HG03565 (cell line): ENCODE measurements at regions not wholly inside any gene's neighbourhood (a gene's known extent, or its start where the extent isn't known, plus 50 kb on each side); places are given as distances from the start of the nearest gene placed in this dataset.

ENCODE experiments used
- ATAC-seq: cut with Tn5 transposase; IDR thresholded peaks from one replicate; pipeline ENCODE4 v1.9.1; 2021; ENCODE audit warnings: mild to moderate bottlenecking, moderate library complexity; ENCODE audit not compliant: unreplicated experiment

- ATAC-seq = no peak
These were observed 269.8 kb downstream of the CDC5L start for GRCh38 chr6:44657206-44657819.

GRCh38 chr6:44658571-44658970 lies 271.1 kb downstream of the CDC5L start:
- ATAC-seq = no peak

DNA sequence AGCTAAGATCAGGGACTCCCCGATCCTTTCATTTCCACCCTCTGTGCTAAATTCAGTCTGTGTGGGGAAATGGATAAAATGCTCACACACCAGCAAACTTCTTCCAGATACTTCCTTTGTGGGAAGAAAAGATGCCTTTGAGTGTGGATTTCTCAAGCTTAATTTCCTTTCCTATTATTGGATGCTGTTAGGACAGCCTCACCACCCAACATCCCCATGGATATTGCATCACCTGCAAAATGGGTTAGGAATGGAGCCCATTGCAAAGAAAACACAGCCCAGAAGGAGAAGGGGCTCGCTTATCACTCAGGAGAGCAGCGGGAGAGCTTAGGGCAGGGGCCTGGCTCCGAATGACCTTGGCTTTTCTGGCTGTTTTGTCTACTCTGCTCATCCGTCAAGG lies 272.2 kb downstream of the CDC5L start:
- no peak for ATAC-seq

DNA sequence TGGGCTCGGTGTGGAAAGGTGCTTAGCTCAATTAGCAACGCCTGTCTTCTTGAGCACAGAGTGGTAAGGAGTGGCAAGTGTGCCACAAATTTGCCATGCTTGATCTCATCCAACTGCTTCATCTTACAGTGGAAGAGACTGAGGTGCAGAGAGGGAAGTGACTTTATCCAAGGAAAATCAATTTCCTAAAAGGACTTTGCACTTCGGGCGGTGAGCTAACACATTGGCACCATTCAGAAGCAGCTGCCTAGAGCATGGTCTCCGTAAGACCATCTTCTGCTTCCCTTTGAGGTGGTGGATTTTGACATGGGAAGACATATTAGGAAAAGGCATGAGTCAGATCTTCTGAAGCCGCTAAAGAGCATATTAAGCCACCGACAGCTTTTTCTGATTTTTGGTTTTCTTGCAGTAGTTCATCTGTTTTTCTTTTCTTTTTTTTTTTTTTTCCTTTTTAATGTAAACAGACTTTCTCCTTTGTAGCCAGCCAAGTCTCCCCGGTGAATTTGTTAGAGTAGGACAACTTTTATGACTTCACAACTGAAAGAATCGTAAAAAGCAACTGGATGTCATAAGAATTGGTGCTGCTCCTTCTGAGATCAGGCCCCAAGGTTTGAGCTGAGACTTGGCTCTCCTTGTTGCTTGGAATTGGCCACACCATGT lies 273.2 kb downstream of the CDC5L start:
- no peak for ATAC-seq

GRCh38 chr6:44661221-44662008 lies 273.9 kb downstream of the CDC5L start:
- ATAC-seq = no peak

DNA sequence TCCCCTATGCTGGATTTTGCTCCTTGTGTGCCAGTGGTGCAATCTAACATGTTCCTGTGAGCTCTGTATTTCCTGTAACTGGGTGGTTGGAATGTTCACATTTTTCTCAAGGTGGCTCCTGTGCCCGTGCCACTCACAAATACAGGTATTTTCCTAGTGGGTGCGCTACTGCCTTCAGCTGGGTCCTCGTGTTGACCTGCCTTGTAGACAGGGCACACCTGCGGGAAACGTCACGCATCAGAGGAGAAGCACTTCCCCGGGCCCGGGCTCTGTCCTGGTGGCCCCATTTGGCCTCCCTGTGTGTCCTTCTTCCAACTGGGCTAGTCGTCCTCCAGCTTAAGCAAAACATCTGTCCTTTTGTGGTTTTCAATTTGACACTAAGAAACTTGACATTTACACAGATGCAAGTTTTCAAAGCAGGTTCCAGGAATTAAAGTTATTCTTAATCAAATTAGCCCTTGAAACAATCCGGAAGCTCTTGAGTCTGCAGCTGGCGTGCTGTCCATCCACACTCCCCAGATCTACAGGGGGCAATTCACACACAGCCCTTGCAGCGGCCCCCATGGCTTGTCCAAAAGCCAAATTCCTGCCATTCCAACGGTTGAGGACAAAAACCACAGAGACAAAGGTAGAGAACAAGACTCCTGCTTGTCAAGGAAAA lies 275.1 kb downstream of the CDC5L start:
- ATAC-seq = no peak

GRCh38 chr6:44663860-44664634 lies 276.5 kb downstream of the CDC5L start:
- ATAC-seq = no peak

GRCh38 chr6:44664716-44665115 lies 277.2 kb downstream of the CDC5L start:
- ATAC-seq = no peak

DNA sequence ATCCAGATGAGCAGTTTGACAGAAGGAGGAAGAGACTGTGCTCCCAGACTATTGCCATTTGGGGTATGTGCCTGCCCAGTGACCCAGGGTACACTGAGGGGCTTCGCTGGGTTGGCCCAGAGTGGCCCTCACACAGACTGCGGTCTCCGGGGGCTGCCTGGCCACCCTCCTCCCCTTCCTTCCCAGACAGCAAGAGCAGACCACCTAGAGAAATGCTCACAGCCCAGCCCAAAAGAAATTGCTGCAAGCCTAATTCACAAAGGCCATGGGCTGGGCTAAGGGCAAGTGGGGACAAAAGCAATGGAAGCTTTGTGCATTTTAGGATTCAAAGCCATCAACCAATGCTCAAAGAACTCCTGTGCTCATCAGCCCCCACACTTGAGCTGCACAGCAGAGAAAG lies 277.6 kb downstream of the CDC5L start:
- no peak for ATAC-seq

- ATAC-seq = no peak
These were observed 278.2 kb downstream of the CDC5L start for GRCh38 chr6:44665683-44666082.

DNA sequence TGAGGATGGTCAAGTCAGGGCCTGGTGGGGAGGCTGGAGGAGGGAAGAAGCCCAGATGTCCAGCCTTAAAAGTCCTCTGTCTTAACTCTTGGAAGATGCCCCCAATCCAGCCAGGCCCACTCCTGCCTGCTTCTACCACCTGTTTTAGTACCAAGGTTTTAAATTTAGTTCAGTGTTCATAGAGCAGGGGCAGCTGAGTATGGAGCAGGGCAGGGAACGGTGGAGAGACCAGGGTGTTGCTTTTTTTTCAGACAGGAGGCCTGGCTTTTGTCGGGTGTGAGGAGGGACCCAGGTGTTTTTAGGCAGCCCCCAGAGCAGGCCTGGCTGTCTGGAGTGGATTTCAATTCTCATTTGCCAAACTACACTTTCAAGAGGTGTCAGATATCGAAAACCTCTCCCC lies 278.8 kb downstream of the CDC5L start:
- ATAC-seq = no peak

DNA sequence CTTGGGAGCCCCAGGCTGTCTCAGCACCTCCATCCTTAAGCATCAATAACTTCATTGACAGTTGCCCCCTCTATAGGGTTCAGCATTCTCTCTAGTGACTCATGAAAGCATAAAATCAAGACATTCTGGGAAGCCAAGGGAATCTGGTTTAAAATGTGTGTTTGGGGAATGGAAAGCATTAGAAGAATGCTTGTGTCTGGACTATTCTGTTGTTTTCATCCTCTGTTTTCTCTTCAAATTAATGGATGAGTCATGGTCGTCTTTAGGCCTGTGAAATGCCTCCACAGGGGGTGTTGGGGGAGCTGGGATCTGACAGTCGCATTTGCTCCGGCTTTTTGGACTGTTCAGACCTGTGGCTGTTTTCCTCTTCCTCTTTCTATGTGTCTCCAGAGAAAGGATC lies 279.7 kb downstream of the CDC5L start:
- no peak for ATAC-seq

- ATAC-seq = no peak
These were observed 280.3 kb downstream of the CDC5L start for GRCh38 chr6:44667668-44668390.

DNA sequence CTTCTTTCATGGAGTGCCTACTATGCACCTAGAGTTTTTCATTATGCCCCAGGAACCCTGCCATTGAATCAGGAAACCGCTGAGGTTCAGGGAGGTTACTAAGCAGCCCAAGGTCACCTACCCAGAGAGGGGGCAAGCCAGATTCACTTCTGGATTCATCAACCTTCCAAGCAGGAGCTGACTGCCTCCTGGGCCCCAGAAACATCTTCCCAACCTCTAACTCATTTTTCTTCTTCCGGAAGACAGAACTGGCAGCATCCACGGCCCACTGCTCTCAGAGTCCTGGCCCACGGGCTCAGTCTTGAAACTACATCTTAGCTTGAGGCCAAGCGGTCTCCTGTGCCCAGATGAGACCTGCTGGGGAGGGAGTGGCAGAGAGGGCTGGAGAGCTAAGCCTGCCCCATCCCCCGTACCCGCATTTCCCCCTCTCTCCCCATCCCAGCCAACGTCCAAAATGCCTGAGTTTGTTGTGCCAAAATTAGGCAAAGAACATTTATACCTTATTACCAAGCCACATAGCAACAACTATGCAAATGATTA lies 281.0 kb downstream of the CDC5L start:
- no peak for ATAC-seq

- ATAC-seq = no peak
These were observed 281.7 kb downstream of the CDC5L start for GRCh38 chr6:44668976-44669934.

GRCh38 chr6:44670146-44670545 lies 282.6 kb downstream of the CDC5L start:
- no peak for ATAC-seq

DNA sequence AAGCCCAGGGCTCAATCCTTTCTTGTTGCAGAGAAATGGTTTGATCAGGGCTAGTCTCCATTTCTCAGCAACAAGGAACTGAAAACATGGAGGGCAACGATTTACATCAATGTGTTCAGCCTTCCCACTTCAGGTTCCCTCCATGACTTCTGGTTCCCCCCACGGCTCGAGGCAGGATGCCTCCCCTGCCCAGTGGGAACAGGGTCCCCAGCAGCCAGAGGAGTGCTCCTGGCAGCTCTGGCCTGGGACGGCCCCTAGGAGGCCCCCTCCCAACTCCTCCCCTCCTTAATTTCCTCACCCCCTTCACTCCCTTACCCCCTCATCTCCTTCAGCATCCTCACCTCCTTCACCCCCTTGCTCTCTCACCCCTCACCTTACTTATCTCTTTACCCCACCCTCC lies 283.8 kb downstream of the CDC5L start:
- no peak for ATAC-seq

- ATAC-seq = no peak
These were observed 284.6 kb downstream of the CDC5L start for GRCh38 chr6:44672086-44672485.

DNA sequence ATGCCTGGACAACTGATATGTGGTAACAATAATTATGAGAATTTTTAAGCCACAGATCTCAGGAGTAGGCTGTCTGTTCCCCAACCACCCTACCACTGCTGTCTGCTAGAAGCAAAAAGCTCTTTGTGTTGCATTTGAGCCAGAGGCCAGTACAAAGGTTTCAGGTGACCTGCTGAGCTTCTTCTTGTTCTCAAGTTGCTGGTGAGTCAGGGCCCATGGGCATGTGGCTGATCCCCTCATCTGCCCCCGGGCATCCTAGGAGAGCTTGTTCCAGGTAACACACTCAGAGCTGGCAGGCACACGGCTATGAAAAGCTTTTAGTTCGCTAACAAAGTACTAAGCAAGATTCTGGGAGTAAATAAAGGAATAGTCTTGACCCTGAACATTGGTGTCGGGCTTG lies 285.3 kb downstream of the CDC5L start:
- no peak for ATAC-seq
